ENCODE measurements at regions not wholly inside any gene's neighbourhood (a gene's known extent, or its start where the extent isn't known, plus 50 kb on each side); places are given as distances from the start of the nearest gene placed in this dataset.

DNA sequence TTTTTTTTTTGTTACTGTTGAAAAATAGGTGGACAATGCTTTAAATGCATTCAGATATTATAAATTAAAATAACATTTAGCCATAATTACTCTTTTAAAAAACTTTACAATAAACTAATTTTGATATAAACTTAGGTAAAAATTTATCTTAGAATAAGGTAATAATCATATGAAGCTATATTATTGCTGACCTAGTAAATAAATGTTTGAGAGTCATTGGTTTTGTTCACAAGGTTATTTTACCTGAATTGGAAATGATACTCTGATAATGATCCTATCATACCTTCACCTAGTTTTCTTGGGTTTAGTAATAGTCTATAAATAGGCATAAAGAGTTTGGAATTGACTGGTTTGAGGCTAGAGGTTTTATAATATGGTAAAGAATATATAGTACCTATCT, 1076.4 kb upstream of the CDH6 start:
- TF ChIP-seq POLR2A (IDR thresholded peaks at IDR 0.05) = no peak
- TF ChIP-seq, protein P1, sequence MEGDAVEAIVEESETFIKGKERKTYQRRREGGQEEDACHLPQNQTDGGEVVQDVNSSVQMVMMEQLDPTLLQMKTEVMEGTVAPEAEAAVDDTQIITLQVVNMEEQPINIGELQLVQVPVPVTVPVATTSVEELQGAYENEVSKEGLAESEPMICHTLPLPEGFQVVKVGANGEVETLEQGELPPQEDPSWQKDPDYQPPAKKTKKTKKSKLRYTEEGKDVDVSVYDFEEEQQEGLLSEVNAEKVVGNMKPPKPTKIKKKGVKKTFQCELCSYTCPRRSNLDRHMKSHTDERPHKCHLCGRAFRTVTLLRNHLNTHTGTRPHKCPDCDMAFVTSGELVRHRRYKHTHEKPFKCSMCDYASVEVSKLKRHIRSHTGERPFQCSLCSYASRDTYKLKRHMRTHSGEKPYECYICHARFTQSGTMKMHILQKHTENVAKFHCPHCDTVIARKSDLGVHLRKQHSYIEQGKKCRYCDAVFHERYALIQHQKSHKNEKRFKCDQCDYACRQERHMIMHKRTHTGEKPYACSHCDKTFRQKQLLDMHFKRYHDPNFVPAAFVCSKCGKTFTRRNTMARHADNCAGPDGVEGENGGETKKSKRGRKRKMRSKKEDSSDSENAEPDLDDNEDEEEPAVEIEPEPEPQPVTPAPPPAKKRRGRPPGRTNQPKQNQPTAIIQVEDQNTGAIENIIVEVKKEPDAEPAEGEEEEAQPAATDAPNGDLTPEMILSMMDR (IDR thresholded peaks at IDR 0.05) = no peak
- no peak for TF ChIP-seq POLR2AphosphoS5 (IDR thresholded peaks at IDR 0.05; ENCODE audit: insufficient read depth in 1 of 2, low read depth in 1 of 2)
